ENCODE measurements at regions not wholly inside any gene's neighbourhood (a gene's known extent, or its start where the extent isn't known, plus 50 kb on each side); places are given as distances from the start of the nearest gene placed in this dataset.

DNA sequence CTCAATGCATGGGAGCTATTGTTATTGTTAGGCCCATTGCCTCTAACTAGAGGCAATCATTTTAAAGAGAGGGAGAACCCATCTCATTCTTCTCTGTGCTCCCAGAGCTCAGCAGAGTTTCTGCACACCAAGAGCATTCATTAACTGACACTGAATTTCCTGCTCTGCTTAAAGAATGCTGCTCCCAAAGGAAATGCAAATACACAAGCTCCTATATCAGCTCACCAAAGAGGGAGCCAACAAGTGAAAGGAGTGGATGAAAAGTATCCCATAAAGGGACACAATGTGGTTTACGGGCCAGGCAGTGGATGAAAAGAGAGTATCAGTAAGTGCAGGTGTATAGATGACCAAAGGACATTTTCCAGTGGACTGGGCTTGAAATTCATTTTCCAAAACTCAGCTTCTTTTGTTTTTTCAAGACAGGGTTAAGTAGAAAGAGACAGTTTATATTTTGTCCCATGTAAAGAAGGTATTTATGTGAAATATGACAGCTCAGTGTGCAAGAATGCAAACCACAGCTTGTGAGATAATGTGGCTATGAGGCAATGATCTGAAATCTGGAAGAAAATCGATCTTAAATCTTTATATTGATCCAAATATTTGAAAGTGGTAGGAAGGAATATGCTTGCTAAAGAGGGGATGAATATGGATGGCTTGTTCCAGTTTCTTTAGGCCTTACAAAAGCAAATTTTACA lies 207.7 kb upstream of the CAMK1G start:
- Histone ChIP-seq H3K79me2 (replicated peaks; ENCODE audit: insufficient read depth, low read length) (no peaks in the 10 kb centered on the region), H3K36me3 (ENCODE audit: insufficient read depth, low read length) (no peaks in the 10 kb centered on the region), H3F3A (ENCODE audit: insufficient read depth, low read length, poor library complexity, severe bottlenecking) (no peaks in the 10 kb centered on the region), H3K27ac (ENCODE audit: low read length) (no peak overlapping the region), H3K9me3 (ENCODE audit: low read length) (no peaks in the 10 kb centered on the region), H3K27me3 (ENCODE audit: insufficient read depth, low read depth, low read length) (no peaks in the 10 kb centered on the region), H2AFZ (ENCODE audit: low read depth, low read length) (no peak overlapping the region), H3K9ac (ENCODE audit: low read length) (no peak overlapping the region), H3K4me3 (ENCODE audit: low read length) (no peak overlapping the region), H4K20me1 (ENCODE audit: insufficient read depth) (no peaks in the 10 kb centered on the region), H3K9me2 (ENCODE audit: insufficient read depth, low read length) (no peaks in the 10 kb centered on the region), H3K4me2 (ENCODE audit: low read length) (no peak overlapping the region)
- TF ChIP-seq TAF1 (IDR thresholded peaks at IDR 0.05; ENCODE audit: low read depth), result no peak
- no peak for TF ChIP-seq RAD21 (conservative IDR thresholded peaks at IDR 0.05)
- no peak for TF ChIP-seq POLR2AphosphoS5 (IDR thresholded peaks at IDR 0.05)
- TF ChIP-seq MXI1 (conservative IDR thresholded peaks at IDR 0.05; ENCODE audit: poor library complexity, severe bottlenecking), result no peak
- no peak for TF ChIP-seq EP300 (conservative IDR thresholded peaks at IDR 0.05; ENCODE audit: poor library complexity, severe bottlenecking)
- no peak for TF ChIP-seq EZH2 (IDR thresholded peaks at IDR 0.05; ENCODE audit: borderline replicate concordance, insufficient read depth, low read length, poor library complexity, severe bottlenecking)
- TF ChIP-seq REST (IDR thresholded peaks at IDR 0.05; ENCODE audit: borderline replicate concordance), result no peak
- TF ChIP-seq CTCF (IDR thresholded peaks at IDR 0.05; ENCODE audit: poor library complexity, severe bottlenecking), result no peak
- no peak for TF ChIP-seq SMC3 (conservative IDR thresholded peaks at IDR 0.05; ENCODE audit: poor library complexity)

DNA sequence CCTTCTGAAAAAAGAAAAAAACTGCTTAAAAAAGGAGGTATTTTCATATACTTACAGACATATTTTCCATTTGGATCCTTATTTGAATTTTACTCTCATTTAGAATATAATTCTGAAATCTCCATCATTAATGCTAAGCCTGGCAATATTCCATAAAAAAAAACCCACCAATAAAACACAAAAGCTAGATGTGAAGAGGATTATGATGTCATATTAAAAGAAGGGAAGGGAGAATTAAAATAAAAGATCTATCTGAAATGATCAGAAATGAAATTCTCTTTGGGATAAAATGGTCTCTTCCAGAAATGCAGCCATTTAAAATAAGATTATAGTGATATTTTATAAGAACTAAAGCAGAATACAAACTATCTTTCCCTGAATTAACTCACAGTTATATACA lies 206.7 kb upstream of the CAMK1G start:
- Histone ChIP-seq H3K27ac (ENCODE audit: low read length) (no peak overlapping the region), H3K4me2 (ENCODE audit: low read length) (no peak overlapping the region), H3K79me2 (replicated peaks; ENCODE audit: insufficient read depth, low read length) (no peaks in the 10 kb centered on the region), H2AFZ (ENCODE audit: low read depth, low read length) (no peak overlapping the region), H3K9me3 (ENCODE audit: low read length) (no peaks in the 10 kb centered on the region), H3K36me3 (ENCODE audit: insufficient read depth, low read length) (no peaks in the 10 kb centered on the region), H4K20me1 (ENCODE audit: insufficient read depth) (no peaks in the 10 kb centered on the region), H3K27me3 (ENCODE audit: insufficient read depth, low read depth, low read length) (no peaks in the 10 kb centered on the region), H3F3A (ENCODE audit: insufficient read depth, low read length, poor library complexity, severe bottlenecking) (no peaks in the 10 kb centered on the region), H3K9ac (ENCODE audit: low read length) (no peak overlapping the region), H3K9me2 (ENCODE audit: insufficient read depth, low read length) (no peaks in the 10 kb centered on the region), H3K4me3 (ENCODE audit: low read length) (no peak overlapping the region)
- TF ChIP-seq MXI1 (conservative IDR thresholded peaks at IDR 0.05; ENCODE audit: poor library complexity, severe bottlenecking) (no peak), REST (IDR thresholded peaks at IDR 0.05; ENCODE audit: borderline replicate concordance) (no peak), CTCF (IDR thresholded peaks at IDR 0.05; ENCODE audit: poor library complexity, severe bottlenecking) (no peak)
